Loucy (cell line): ENCODE measurements at regions not wholly inside any gene's neighbourhood (a gene's known extent, or its start where the extent isn't known, plus 50 kb on each side); places are given as distances from the start of the nearest gene placed in this dataset.

Source experiments
- CTCF ChIP-seq: fragments of 200-600 bp; sonication (generic); conservative IDR thresholded peaks from 2 replicates; pipeline ENCODE4 v1.5.1; 2014; ENCODE audit warnings: mild to moderate bottlenecking, antibody characterized with exemption, low read length
- EZH2phosphoT487 ChIP-seq: fragments of 200-600 bp; IDR thresholded peaks from 2 replicates; pipeline ENCODE4 v1.6.1; 2018; ENCODE audit warnings: antibody characterized with exemption, mild to moderate bottlenecking, moderate library complexity, borderline replicate concordance

GRCh38 chr11:116188350-116188749 lies 584.4 kb downstream of the BUD13 start:
- no peak for TF ChIP-seq CTCF
- no peak for TF ChIP-seq EZH2phosphoT487
